Colonic mucosa (tissue), 4 donors: ENCODE measurements at regions not wholly inside any gene's neighbourhood (a gene's known extent, or its start where the extent isn't known, plus 50 kb on each side); places are given as distances from the start of the nearest gene placed in this dataset.
"Not testable (repeated sequence)": the region's sequence is repeated elsewhere in the genome, so short reads cannot be mapped to it uniquely, and the experiment has no call there.

Source experiments
- DNase-seq: peaks from one replicate; pipeline ENCODE4 v3.0.0-alpha.2; 2020
- H3K27ac ChIP-seq: fragments of 200-600 bp; one replicate; pipeline ENCODE4 v1.8.0; 2021
- H3K27me3 ChIP-seq: fragments of 200-600 bp; one replicate; pipeline ENCODE4 v1.8.0; 2021
- H3K36me3 ChIP-seq: fragments of 200-600 bp; one replicate; pipeline ENCODE4 v1.8.0; 2021
- H3K4me1 ChIP-seq: fragments of 200-600 bp; one replicate; pipeline ENCODE4 v1.8.0; 2021; ENCODE audit warnings: mild to moderate bottlenecking
- H3K4me3 ChIP-seq: fragments of 200-600 bp; one replicate; pipeline ENCODE4 v1.8.0; 2021
- H3K9ac ChIP-seq, 2 donors: one replicate each; pipeline ENCODE4 v1.7.0; 2013; ENCODE audit warnings: control low read depth in 2 of 2, low read depth in 2 of 2, low read length in 2 of 2
- H3K9me3 ChIP-seq: fragments of 200-600 bp; one replicate; pipeline ENCODE4 v1.8.0; 2021
- CTCF ChIP-seq: fragments of 200-600 bp; IDR thresholded peaks from one replicate; pipeline ENCODE4 v1.8.0; 2022; ENCODE audit warnings: antibody characterized with exemption, mild to moderate bottlenecking
- intact Hi-C: fragments of 100-400 bp; cut with DNase I; formaldehyde crosslinking; loops from one replicate; pipeline ENCODE4 v1.14.1; 2022
- donor health status: healthy.
- donor health status: DM: no; HTN: no; CAD: no.
- donor health status: DM: no; HTN: no; CAD: no.

GRCh38 chr5:85388770-85389169 lies 1004.1 kb upstream of the EDIL3 start:
- Histone ChIP-seq H3K4me3 (no peak overlapping the region), H3K4me1 (no peaks in the 10 kb centered on the region), H3K27ac (no peak overlapping the region), H3K9me3 (no peaks in the 10 kb centered on the region), H3K27me3 (no peaks in the 10 kb centered on the region), H3K36me3 (no peaks in the 10 kb centered on the region), H3K9ac (no peak overlapping the region)
- DNase-seq: no peak
- no peak for TF ChIP-seq CTCF
- intact Hi-C loops: no loop called here

GRCh38 chr5:85392309-85392708 lies 1007.6 kb upstream of the EDIL3 start:
- H3K9me3 ChIP-seq, DNase-seq, H3K9ac ChIP-seq, H3K36me3 ChIP-seq, H3K4me1 ChIP-seq, H3K4me3 ChIP-seq, H3K27ac ChIP-seq, H3K27me3 ChIP-seq, intact Hi-C loops: not testable (repeated sequence)

- Histone ChIP-seq H3K27me3 (no peaks in the 10 kb centered on the region), H3K9ac (no peak overlapping the region), H3K4me3 (no peak overlapping the region), H3K36me3 (no peaks in the 10 kb centered on the region), H3K27ac (no peak overlapping the region), H3K9me3 (no peaks in the 10 kb centered on the region), H3K4me1 (no peaks in the 10 kb centered on the region)
- no peak for TF ChIP-seq CTCF
- intact Hi-C loops: no loop called here
- DNase-seq: no peak
Observed at GRCh38 chr5:85395526-85395925, 1010.8 kb upstream of the EDIL3 start.

GRCh38 chr5:85397451-85397850 lies 1012.8 kb upstream of the EDIL3 start:
- no peaks in the 10 kb centered on the region for H3K27me3 ChIP-seq
- DNase-seq: no peak
- no peaks in the 10 kb centered on the region for H3K36me3 ChIP-seq
- H3K4me3 ChIP-seq: no peak overlapping the region
- intact Hi-C loops: no loop called here
- no peak overlapping the region for H3K9ac ChIP-seq
- H3K27ac ChIP-seq: no peak overlapping the region
- no peaks in the 10 kb centered on the region for H3K4me1 ChIP-seq
- H3K9me3 ChIP-seq: no peaks in the 10 kb centered on the region
- TF ChIP-seq CTCF: no peak

GRCh38 chr5:85428426-85428934 lies 1043.8 kb upstream of the EDIL3 start:
- no peaks in the 10 kb centered on the region for H3K27me3 ChIP-seq
- H3K9ac ChIP-seq: no peak overlapping the region
- intact Hi-C loops: no loop called here
- DNase-seq: no peak
- H3K27ac ChIP-seq: no peak overlapping the region
- H3K36me3 ChIP-seq: no peaks in the 10 kb centered on the region
- H3K4me1 ChIP-seq: no peaks in the 10 kb centered on the region
- no peaks in the 10 kb centered on the region for H3K9me3 ChIP-seq
- TF ChIP-seq CTCF: no peak
- H3K4me3 ChIP-seq: no peak overlapping the region

GRCh38 chr5:85431726-85432125 lies 1047.0 kb upstream of the EDIL3 start:
- H3K36me3 ChIP-seq, H3K9me3 ChIP-seq, intact Hi-C loops, H3K9ac ChIP-seq, H3K27me3 ChIP-seq, H3K27ac ChIP-seq, DNase-seq, H3K4me3 ChIP-seq, H3K4me1 ChIP-seq: not testable (repeated sequence)

GRCh38 chr5:85441156-85441555 lies 1056.5 kb upstream of the EDIL3 start:
- Histone ChIP-seq H3K27ac (no peak overlapping the region), H3K36me3 (no peaks in the 10 kb centered on the region), H3K4me1 (no peaks in the 10 kb centered on the region), H3K27me3 (no peaks in the 10 kb centered on the region), H3K9me3 (no peaks in the 10 kb centered on the region), H3K4me3 (no peak overlapping the region), H3K9ac (no peak overlapping the region)
- TF ChIP-seq CTCF: no peak
- intact Hi-C loops: no loop called here
- DNase-seq: no peak
